Gastrocnemius medialis (tissue), 4 donors: ENCODE measurements at regions not wholly inside any gene's neighbourhood (a gene's known extent, or its start where the extent isn't known, plus 50 kb on each side); places are given as distances from the start of the nearest gene placed in this dataset.

Experiments used
- POLR2A ChIP-seq, 2 donors: fragments of 450-650 bp; IDR thresholded peaks; one replicate each; pipeline ENCODE4 v1.6.1; 2017; ENCODE audit warnings: antibody characterized with exemption in 2 of 2, mild to moderate bottlenecking in 2 of 2, moderate library complexity in 2 of 2
- TF ChIP-seq, protein P1 (sequence below), 5 experiments: fragments of 450-650 bp in 3 of 5; fragments of 200-600 bp in 2 of 5; sonication (generic) in 2 of 5; IDR thresholded peaks in 4 of 5; conservative IDR thresholded peaks in 1 of 5; 1 replicate in 4 of 5; 2 replicates in 1 of 5; pipeline ENCODE4 v1.5.1; 2016 to 2019; ENCODE audit warnings: antibody characterized with exemption in 5 of 5, mild to moderate bottlenecking in 3 of 5, moderate library complexity in 3 of 5

DNA sequence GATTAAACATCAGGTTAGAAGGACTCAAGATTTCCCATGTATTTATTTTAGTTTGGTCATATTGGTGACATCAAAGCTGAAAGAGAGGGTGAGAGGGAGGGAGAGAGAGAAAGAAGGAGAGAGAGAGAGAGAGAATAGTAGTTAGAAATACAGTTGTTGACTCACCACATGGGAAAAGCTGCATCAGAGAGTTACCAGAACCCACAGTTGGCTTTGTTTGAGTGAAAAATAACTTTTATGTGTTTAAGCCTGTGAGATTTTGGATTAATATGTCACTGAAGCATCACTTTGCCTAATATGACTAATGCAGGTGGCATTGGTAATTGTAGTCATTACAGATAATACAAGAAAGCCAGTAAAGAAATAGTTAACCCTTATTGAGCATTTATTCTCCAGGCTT lies 303.9 kb downstream of the REEP3 start:
- no peak for TF ChIP-seq POLR2A (IDR thresholded peaks at IDR 0.05)
- TF ChIP-seq, protein P1, sequence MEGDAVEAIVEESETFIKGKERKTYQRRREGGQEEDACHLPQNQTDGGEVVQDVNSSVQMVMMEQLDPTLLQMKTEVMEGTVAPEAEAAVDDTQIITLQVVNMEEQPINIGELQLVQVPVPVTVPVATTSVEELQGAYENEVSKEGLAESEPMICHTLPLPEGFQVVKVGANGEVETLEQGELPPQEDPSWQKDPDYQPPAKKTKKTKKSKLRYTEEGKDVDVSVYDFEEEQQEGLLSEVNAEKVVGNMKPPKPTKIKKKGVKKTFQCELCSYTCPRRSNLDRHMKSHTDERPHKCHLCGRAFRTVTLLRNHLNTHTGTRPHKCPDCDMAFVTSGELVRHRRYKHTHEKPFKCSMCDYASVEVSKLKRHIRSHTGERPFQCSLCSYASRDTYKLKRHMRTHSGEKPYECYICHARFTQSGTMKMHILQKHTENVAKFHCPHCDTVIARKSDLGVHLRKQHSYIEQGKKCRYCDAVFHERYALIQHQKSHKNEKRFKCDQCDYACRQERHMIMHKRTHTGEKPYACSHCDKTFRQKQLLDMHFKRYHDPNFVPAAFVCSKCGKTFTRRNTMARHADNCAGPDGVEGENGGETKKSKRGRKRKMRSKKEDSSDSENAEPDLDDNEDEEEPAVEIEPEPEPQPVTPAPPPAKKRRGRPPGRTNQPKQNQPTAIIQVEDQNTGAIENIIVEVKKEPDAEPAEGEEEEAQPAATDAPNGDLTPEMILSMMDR (IDR thresholded peaks at IDR 0.05 in 4 of 5, conservative IDR thresholded peaks at IDR 0.05 in 1 of 5) = no peak
